ENCODE measurements at regions not wholly inside any gene's neighbourhood (a gene's known extent, or its start where the extent isn't known, plus 50 kb on each side); places are given as distances from the start of the nearest gene placed in this dataset.

- TF ChIP-seq CTCF (IDR thresholded peaks at IDR 0.05): no peak
- TF ChIP-seq POLR2A (IDR thresholded peaks at IDR 0.05): no peak
- no peak for TF ChIP-seq EP300 (IDR thresholded peaks at IDR 0.05)
Observed at GRCh38 chr19:31154021-31154420, 195.2 kb downstream of the TSHZ3 start.

Data from tibial nerve (tissue), 4 donors.